HL-60/S4 treated with retinoic acid at 250 ng/mL for 4 days and 3 days (cell line): ENCODE measurements at regions not wholly inside any gene's neighbourhood (a gene's known extent, or its start where the extent isn't known, plus 50 kb on each side); places are given as distances from the start of the nearest gene placed in this dataset.

ENCODE experiments used
- in situ Hi-C: fragments of 300-500 bp; cut with MboI; formaldehyde crosslinking; loops from 2 replicates; pipeline ENCODE4 v1.7.0; 2022; ENCODE audit warnings: low sequenced_read_pairs

- in situ Hi-C loops, result no loop called here
These were observed 342.0 kb downstream of the USP25 start for GRCh38 chr21:16071761-16072160.

- in situ Hi-C loops, result no loop called here
These were observed 342.4 kb downstream of the USP25 start for GRCh38 chr21:16072221-16072620.

- in situ Hi-C loops, result no loop called here
These were observed 343.0 kb downstream of the USP25 start for GRCh38 chr21:16072737-16073136.

GRCh38 chr21:16073586-16073985 is 343.8 kb downstream of the USP25 start:
- in situ Hi-C loops, result no loop called here

- in situ Hi-C loops, result loop anchor here (25.0 kb wide), 1 partner anchor 262 kb away; no protein-coding TSS in a partner anchor
These were observed 345.2 kb downstream of the USP25 start for GRCh38 chr21:16074950-16075489.

- in situ Hi-C loops, result loop anchor here (25.0 kb wide), 1 partner anchor 262 kb away; no protein-coding TSS in a partner anchor
These were observed 346.0 kb downstream of the USP25 start for GRCh38 chr21:16075649-16076282.

GRCh38 chr21:16076465-16076864 is 346.7 kb downstream of the USP25 start:
- in situ Hi-C loops, result loop anchor here (25.0 kb wide), 1 partner anchor 261 kb away; no protein-coding TSS in a partner anchor

GRCh38 chr21:16078382-16078781 is 348.6 kb downstream of the USP25 start:
- in situ Hi-C loops, result loop anchor here (25.0 kb wide), 1 partner anchor 259 kb away; no protein-coding TSS in a partner anchor

- in situ Hi-C loops, result loop anchor here (25.0 kb wide), 1 partner anchor 257 kb away; no protein-coding TSS in a partner anchor
These were observed 350.0 kb downstream of the USP25 start for GRCh38 chr21:16079830-16080229.

- in situ Hi-C loops, result loop anchor here (25.0 kb wide), 1 partner anchor 256 kb away; no protein-coding TSS in a partner anchor
These were observed 351.5 kb downstream of the USP25 start for GRCh38 chr21:16081304-16081703.

- in situ Hi-C loops, result loop anchor here (25.0 kb wide), 1 partner anchor 255 kb away; no protein-coding TSS in a partner anchor
These were observed 352.4 kb downstream of the USP25 start for GRCh38 chr21:16082038-16082816.

GRCh38 chr21:16084776-16085364 is 355.1 kb downstream of the USP25 start:
- in situ Hi-C loops, result loop anchor here (25.0 kb wide), 1 partner anchor 252 kb away; no protein-coding TSS in a partner anchor

GRCh38 chr21:16085421-16085820 is 355.6 kb downstream of the USP25 start:
- in situ Hi-C loops, result loop anchor here (25.0 kb wide), 1 partner anchor 252 kb away; no protein-coding TSS in a partner anchor

- in situ Hi-C loops, result loop anchor here (25.0 kb wide), 1 partner anchor 251 kb away; no protein-coding TSS in a partner anchor
These were observed 356.3 kb downstream of the USP25 start for GRCh38 chr21:16086121-16086520.

GRCh38 chr21:16086936-16087335 is 357.2 kb downstream of the USP25 start:
- in situ Hi-C loops, result loop anchor here (25.0 kb wide), 1 partner anchor 250 kb away; no protein-coding TSS in a partner anchor

- in situ Hi-C loops, result loop anchor here (25.0 kb wide), 1 partner anchor 250 kb away; no protein-coding TSS in a partner anchor
These were observed 357.7 kb downstream of the USP25 start for GRCh38 chr21:16087523-16087922.

GRCh38 chr21:16088056-16088455 is 358.3 kb downstream of the USP25 start:
- in situ Hi-C loops, result loop anchor here (25.0 kb wide), 1 partner anchor 249 kb away; no protein-coding TSS in a partner anchor

- in situ Hi-C loops, result loop anchor here (25.0 kb wide), 1 partner anchor 242 kb away; no protein-coding TSS in a partner anchor
These were observed 365.2 kb downstream of the USP25 start for GRCh38 chr21:16095005-16095404.

- in situ Hi-C loops, result loop anchor here (25.0 kb wide), 1 partner anchor 240 kb away; no protein-coding TSS in a partner anchor
These were observed 367.2 kb downstream of the USP25 start for GRCh38 chr21:16096988-16097387.

- in situ Hi-C loops, result no loop called here
These were observed 372.3 kb downstream of the USP25 start for GRCh38 chr21:16102113-16102512.
